PC-3 (cell line): ENCODE measurements at regions not wholly inside any gene's neighbourhood (a gene's known extent, or its start where the extent isn't known, plus 50 kb on each side); places are given as distances from the start of the nearest gene placed in this dataset.

Experiments used
- ATAC-seq: fragments of 200-7000 bp; cut with Tn5 transposase; 2 replicates; pipeline ENCODE4 v1.9.1; 2020; ENCODE audit warnings: mild to moderate bottlenecking, moderate library complexity
- BruUV-seq: library from RNA; stranded (reverse); fragments of 400-500 nt; replicated peaks from 2 replicates; lab custom pipeline; 2021; lab: Mats Ljungman, UMichigan
- CTCF ChIA-PET: fragments of 300-600 bp; sonication (Branson Sonifier 250); formaldehyde crosslinking; loops from one replicate; lab custom pipeline; 2022; ENCODE audit warnings: antibody characterized with exemption; lab: Charles Lee
- POLR2A ChIA-PET: fragments of 300-600 bp; sonication (Branson Sonifier 250); formaldehyde crosslinking; loops from one replicate; lab custom pipeline; 2022; ENCODE audit warnings: antibody characterized with exemption; ENCODE audit not compliant: unreplicated experiment; lab: Charles Lee
- DNase-seq: peaks from one replicate; pipeline ENCODE4 v3.0.0-alpha.2; 2015
- H2AFZ ChIP-seq: fragments of 300-600 bp; sonication (generic); 2 replicates; pipeline ENCODE4 v1.6.0; 2016; ENCODE audit warnings: antibody characterized with exemption, low read length
- H3F3A ChIP-seq: fragments of 300-600 bp; sonication (generic); one replicate; pipeline ENCODE4 v1.6.0; 2017; ENCODE audit warnings: antibody characterized with exemption, low read length, control low read depth, mild to moderate bottlenecking; ENCODE audit not compliant: unreplicated experiment
- H3K27ac ChIP-seq: fragments of 300-600 bp; sonication (generic); 2 replicates; pipeline ENCODE4 v1.5.1; 2016; ENCODE audit warnings: mild to moderate bottlenecking, low read length
- H3K27me3 ChIP-seq: fragments of 300-600 bp; sonication (generic); 2 replicates; pipeline ENCODE4 v1.6.1; 2016; ENCODE audit warnings: low read length, mixed read lengths
- H3K36me3 ChIP-seq: fragments of 300-600 bp; sonication (generic); 2 replicates; pipeline ENCODE4 v1.6.1; 2016; ENCODE audit warnings: low read depth, mixed run types, low read length, mixed read lengths
- H3K4me1 ChIP-seq: fragments of 300-600 bp; sonication (generic); 2 replicates; pipeline ENCODE4 v1.5.1; 2016; ENCODE audit warnings: low read length; ENCODE audit not compliant: insufficient read depth
- H3K4me2 ChIP-seq: fragments of 300-600 bp; sonication (generic); 2 replicates; pipeline ENCODE4 v1.6.0; 2016; ENCODE audit warnings: low read length
- H3K4me3 ChIP-seq: fragments of 300-600 bp; sonication (generic); 2 replicates; pipeline ENCODE4 v1.5.1; 2016; ENCODE audit warnings: mild to moderate bottlenecking, low read length, mixed read lengths
- H3K79me2 ChIP-seq: fragments of 300-600 bp; sonication (generic); 2 replicates; pipeline ENCODE4 v1.6.1; 2017; ENCODE audit warnings: low read length, mixed read lengths
- H3K9ac ChIP-seq: fragments of 300-600 bp; sonication (generic); 2 replicates; pipeline ENCODE4 v1.6.0; 2016; ENCODE audit warnings: mild to moderate bottlenecking, low read length
- H3K9me2 ChIP-seq: fragments of 300-600 bp; sonication (generic); replicated peaks from 2 replicates; pipeline ENCODE4 v1.6.1; 2016; ENCODE audit warnings: mixed run types, low read length, mixed read lengths
- H3K9me3 ChIP-seq: fragments of 300-600 bp; sonication (generic); 2 replicates; pipeline ENCODE4 v1.6.1; 2016; ENCODE audit warnings: low read length, mixed read lengths
- H4K20me1 ChIP-seq: fragments of 300-600 bp; sonication (generic); 2 replicates; pipeline ENCODE4 v1.6.1; 2016; ENCODE audit warnings: low read length, mixed read lengths
- CTCF ChIP-seq: fragments of 300-600 bp; sonication (generic); conservative IDR thresholded peaks from 2 replicates; pipeline ENCODE4 v1.5.1; 2017; ENCODE audit warnings: antibody characterized with exemption, low read depth, mild to moderate bottlenecking, low read length
- EZH2 ChIP-seq: fragments of 300-600 bp; sonication (generic); IDR thresholded peaks from one replicate; pipeline ENCODE4 v1.6.1; 2017; ENCODE audit warnings: antibody characterized with exemption, mild to moderate bottlenecking, low read length; ENCODE audit not compliant: unreplicated experiment
- EZH2phosphoT487 ChIP-seq: fragments of 300-600 bp; sonication (generic); IDR thresholded peaks from 2 replicates; pipeline ENCODE4 v1.6.1; 2018; ENCODE audit warnings: mild to moderate bottlenecking, antibody characterized with exemption, low read length, borderline replicate concordance
- intact Hi-C: fragments of 100-400 bp; cut with micrococcal nuclease; formaldehyde crosslinking; loops from 2 replicates; pipeline ENCODE4 v1.9.0; 2023

GRCh38 chr12:132423820-132424645 is 65.9 kb upstream of the FBRSL1 start:
- Histone ChIP-seq H3K9ac (no peak overlapping the region), H4K20me1 (no peaks in the 10 kb centered on the region), H3K79me2 (no peaks in the 10 kb centered on the region), H3K27me3 (peaks cover 20% of the 10 kb centered on the region), H3K9me3 (no peaks in the 10 kb centered on the region), H3K4me3 (no peak overlapping the region), H3K9me2 (no peaks in the 10 kb centered on the region), H2AFZ (no peak overlapping the region), H3K4me1 (no peaks in the 10 kb centered on the region), H3K36me3 (no peaks in the 10 kb centered on the region), H3K27ac (no peak overlapping the region), H3F3A (no peaks in the 10 kb centered on the region), H3K4me2 (no peak overlapping the region)
- intact Hi-C loops, result no loop called here
- no peak for DNase-seq
- CTCF ChIA-PET, result no interaction called here
- no peak for ATAC-seq
- BruUV-seq, result no TSS peak
- POLR2A ChIA-PET, result no interaction called here
- TF ChIP-seq EZH2phosphoT487, result no peak
- no peak for TF ChIP-seq EZH2
- no peak for TF ChIP-seq CTCF

GRCh38 chr12:132423251-132423819 is 66.6 kb upstream of the FBRSL1 start:
- Histone ChIP-seq H3K79me2 (no peaks in the 10 kb centered on the region), H3K9me3 (no peaks in the 10 kb centered on the region), H2AFZ (no peak overlapping the region), H3F3A (no peaks in the 10 kb centered on the region), H3K36me3 (no peaks in the 10 kb centered on the region), H4K20me1 (no peaks in the 10 kb centered on the region), H3K4me2 (no peak overlapping the region), H3K4me3 (no peak overlapping the region), H3K9ac (no peak overlapping the region), H3K27ac (no peak overlapping the region), H3K27me3 (peaks cover 25% of the 10 kb centered on the region), H3K9me2 (no peaks in the 10 kb centered on the region), H3K4me1 (no peaks in the 10 kb centered on the region)
- intact Hi-C loops, result no loop called here
- ChIA-PET POLR2A (no interaction called here), CTCF (no interaction called here)
- peak; percentile 34; the same call in 1 of the 2 replicates for ATAC-seq
- BruUV-seq, result no TSS peak
- DNase-seq, result no peak
- TF ChIP-seq EZH2phosphoT487 (no peak), EZH2 (no peak), CTCF (no peak)
